D721Med (cell line): ENCODE measurements at regions not wholly inside any gene's neighbourhood (a gene's known extent, or its start where the extent isn't known, plus 50 kb on each side); places are given as distances from the start of the nearest gene placed in this dataset.
"Not testable (repeated sequence)": the region's sequence is repeated elsewhere in the genome, so short reads cannot be mapped to it uniquely, and the experiment has no call there.

Experiments
- DNase-seq: peaks from one replicate; pipeline ENCODE4 v3.0.0; 2011; ENCODE audit warnings: low spot score; ENCODE audit not compliant: insufficient read length
- FAIRE-seq: peaks from 2 replicates; lab custom pipeline; 2011; peaks lifted over from hg19 to GRCh38; lab: Jason Lieb, UNC
- TF ChIP-seq, protein P1 (sequence below): IDR thresholded peaks from 2 replicates; pipeline ENCODE4 v1.5.1; 2012; ENCODE audit warnings: mild to moderate bottlenecking, control low read depth; ENCODE audit not compliant: insufficient read depth; ENCODE audit errors: missing control alignments

DNA sequence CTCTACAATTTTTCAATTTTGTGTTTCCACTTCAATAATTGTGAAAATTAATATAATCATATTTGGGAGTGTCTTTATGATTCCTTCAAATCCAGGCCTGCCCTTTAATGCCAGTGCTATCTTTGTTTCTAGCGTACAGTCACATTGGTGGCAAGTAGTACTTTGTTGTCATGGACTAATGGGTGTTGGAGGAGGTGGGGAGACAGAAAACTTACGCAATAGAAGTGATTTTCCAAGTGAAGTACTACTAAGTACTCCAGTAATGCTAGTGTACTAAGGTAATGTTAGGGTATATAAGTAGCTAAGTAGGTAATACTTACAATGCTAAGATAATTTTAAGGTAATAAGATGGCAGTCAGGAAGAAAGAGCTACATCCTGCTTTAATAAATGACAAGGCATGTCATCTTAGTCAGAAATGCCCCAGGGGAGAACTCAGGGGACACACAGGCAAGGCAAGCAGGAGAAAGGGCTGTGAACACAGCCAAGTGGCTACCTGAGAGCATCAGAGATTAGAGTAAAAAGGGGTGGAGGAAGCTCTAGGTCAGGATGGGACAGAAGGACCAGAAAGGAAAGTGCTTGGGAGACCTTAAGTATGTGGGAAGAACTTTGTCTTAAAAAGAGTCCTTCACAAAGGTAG, 217.2 kb upstream of the PRDM1 start:
- TF ChIP-seq, protein P1, sequence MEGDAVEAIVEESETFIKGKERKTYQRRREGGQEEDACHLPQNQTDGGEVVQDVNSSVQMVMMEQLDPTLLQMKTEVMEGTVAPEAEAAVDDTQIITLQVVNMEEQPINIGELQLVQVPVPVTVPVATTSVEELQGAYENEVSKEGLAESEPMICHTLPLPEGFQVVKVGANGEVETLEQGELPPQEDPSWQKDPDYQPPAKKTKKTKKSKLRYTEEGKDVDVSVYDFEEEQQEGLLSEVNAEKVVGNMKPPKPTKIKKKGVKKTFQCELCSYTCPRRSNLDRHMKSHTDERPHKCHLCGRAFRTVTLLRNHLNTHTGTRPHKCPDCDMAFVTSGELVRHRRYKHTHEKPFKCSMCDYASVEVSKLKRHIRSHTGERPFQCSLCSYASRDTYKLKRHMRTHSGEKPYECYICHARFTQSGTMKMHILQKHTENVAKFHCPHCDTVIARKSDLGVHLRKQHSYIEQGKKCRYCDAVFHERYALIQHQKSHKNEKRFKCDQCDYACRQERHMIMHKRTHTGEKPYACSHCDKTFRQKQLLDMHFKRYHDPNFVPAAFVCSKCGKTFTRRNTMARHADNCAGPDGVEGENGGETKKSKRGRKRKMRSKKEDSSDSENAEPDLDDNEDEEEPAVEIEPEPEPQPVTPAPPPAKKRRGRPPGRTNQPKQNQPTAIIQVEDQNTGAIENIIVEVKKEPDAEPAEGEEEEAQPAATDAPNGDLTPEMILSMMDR: no peak
- DNase-seq: no peak
- no peak for FAIRE-seq

- FAIRE-seq (no peak), DNase-seq (no peak)
- TF ChIP-seq, protein P1: no peak
Measured at GRCh38 chr6:105867821-105868220, 218.3 kb upstream of the PRDM1 start.

DNA sequence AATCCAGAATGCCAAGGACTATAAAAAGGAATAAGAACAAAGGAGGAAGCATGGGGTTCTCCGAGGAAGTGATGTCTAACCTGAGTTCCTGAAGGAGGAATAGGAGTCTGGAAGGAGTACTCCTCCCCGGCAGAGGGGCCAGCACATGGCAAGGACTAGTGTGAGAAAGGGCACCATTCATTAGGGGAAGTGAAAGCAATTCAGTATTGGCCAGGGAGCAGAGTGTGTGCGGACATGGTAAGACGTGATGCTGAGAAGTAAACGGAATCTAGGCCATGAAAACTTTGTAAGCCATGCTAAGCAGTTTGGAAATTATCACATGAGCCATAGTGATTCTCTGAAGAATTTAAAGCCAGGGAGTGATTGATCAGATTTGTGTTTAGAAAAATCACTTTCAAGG, 218.9 kb upstream of the PRDM1 start:
- FAIRE-seq (no peak), DNase-seq (no peak)
- TF ChIP-seq, protein P1: no peak

- TF ChIP-seq, protein P1: no peak
- FAIRE-seq: no peak
- no peak for DNase-seq
Measured at GRCh38 chr6:105862936-105863607, 223.1 kb upstream of the PRDM1 start.

DNA sequence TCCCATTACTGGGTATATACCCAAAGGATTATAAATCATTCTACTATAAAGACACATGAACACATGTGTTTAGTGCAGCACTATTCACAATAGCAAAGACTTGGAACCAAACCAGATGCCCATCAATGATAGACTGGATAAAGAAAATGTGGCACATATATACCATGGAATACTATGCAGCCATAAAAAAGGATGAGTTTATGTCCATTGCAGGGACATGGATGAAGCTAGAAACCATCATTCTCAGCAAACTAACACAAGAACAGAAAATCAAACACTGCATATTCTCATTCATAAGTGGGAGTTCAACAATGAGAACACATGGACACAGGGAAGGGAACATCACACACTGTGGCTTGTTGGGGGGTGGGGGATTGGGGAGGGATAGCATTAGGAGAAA, 225.2 kb upstream of the PRDM1 start:
- FAIRE-seq, DNase-seq: not testable (repeated sequence)

DNA sequence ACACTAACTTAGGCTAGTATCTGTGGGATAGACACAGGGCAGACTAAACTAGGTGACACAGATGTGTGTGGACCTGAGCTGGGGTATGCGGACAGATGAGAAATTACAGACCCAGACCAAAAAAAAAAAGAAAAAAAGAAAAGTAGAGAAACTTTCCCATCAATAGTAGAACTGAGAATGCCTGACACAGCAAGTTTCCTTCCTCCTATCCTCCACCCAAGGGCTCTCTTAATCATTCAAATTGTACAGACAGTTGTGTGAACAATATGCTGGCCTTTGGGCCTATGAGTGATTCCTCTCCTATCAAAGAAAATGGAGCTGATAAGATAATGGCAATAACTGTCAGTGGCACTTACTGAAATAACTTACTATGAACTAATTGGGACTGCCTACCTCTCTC, 226.7 kb upstream of the PRDM1 start:
- TF ChIP-seq, protein P1: no peak
- FAIRE-seq (no peak), DNase-seq (no peak)

DNA sequence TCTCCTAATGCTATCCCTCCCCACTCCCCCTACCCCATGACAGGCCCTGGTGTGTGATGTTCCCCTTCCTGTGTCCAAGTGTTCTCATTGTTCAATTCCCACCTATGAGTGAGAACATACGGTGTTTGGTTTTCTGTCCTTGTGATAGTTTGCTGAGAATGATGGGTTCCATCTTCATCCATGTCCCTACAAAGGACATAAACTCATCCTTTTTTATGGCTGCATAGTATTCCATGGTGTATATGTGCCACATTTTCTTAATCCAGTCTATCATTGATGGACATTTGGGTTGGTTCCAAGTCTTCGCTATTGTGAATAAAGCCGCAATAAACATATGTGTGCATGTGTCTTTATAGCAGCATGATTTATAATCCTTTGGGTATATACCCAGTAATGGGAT, 227.5 kb upstream of the PRDM1 start:
- not testable (repeated sequence) for FAIRE-seq, DNase-seq

- FAIRE-seq: no peak
Measured at GRCh38 chr6:105855433-105855832, 230.7 kb upstream of the PRDM1 start.

GRCh38 chr6:105853979-105854378, 232.2 kb upstream of the PRDM1 start:
- DNase-seq, FAIRE-seq: not testable (repeated sequence)

More at GRCh38 chr6:105855433-105855832, 230.7 kb upstream of the PRDM1 start:
- no peak for DNase-seq
- TF ChIP-seq, protein P1: no peak
